ENCODE measurements at regions not wholly inside any gene's neighbourhood (a gene's known extent, or its start where the extent isn't known, plus 50 kb on each side); places are given as distances from the start of the nearest gene placed in this dataset.

GRCh38 chr4:3827616-3828492, 61.7 kb downstream of the ADRA2C start:
- no peak for TF ChIP-seq CTCF (IDR thresholded peaks at IDR 0.05)
- TF ChIP-seq POLR2A (IDR thresholded peaks at IDR 0.05): no peak
